K562 (cell line): ENCODE measurements at regions not wholly inside any gene's neighbourhood (a gene's known extent, or its start where the extent isn't known, plus 50 kb on each side); places are given as distances from the start of the nearest gene placed in this dataset.

Experiments used
- PRMT5 ChIP-seq: sonication (generic); formaldehyde crosslinking; IDR thresholded peaks from 2 replicates; pipeline ENCODE4 v1.5.0; 2020; ENCODE audit warnings: missing genetic modification reagents
- SAFB ChIP-seq: fragments of 200-400 bp; formaldehyde crosslinking; IDR thresholded peaks from 2 replicates; pipeline ENCODE4 v1.6.1; 2017; ENCODE audit warnings: low read depth, low read length, borderline replicate concordance
- ZBTB7A ChIP-seq: IDR thresholded peaks from 2 replicates; pipeline ENCODE4 v1.6.1; 2011; ENCODE audit warnings: low read depth, mild to moderate bottlenecking, low read length, moderate library complexity, borderline replicate concordance; ENCODE audit not compliant: control insufficient read depth
- ZNF778 ChIP-seq: fragments of 450-650 bp; formaldehyde crosslinking; IDR thresholded peaks from 2 replicates; pipeline ENCODE4 v1.4.0; 2020; ENCODE audit warnings: mild to moderate bottlenecking, moderate library complexity
- ZSCAN32 ChIP-seq: fragments of 450-650 bp; formaldehyde crosslinking; IDR thresholded peaks from 2 replicates; pipeline ENCODE4 v1.4.0; 2020; ENCODE audit warnings: mild to moderate bottlenecking, moderate library complexity
- TF ChIP-seq, protein P1 (sequence below): fragments of 450-650 bp; IDR thresholded peaks from 2 replicates; pipeline ENCODE4 v1.6.1; 2016; ENCODE audit warnings: antibody characterized with exemption
- TF ChIP-seq, protein P2 (sequence below): fragments of 250-450 bp; sonication (Bioruptor Pico); IDR thresholded peaks from 2 replicates; pipeline ENCODE4 v1.5.0; 2021; ENCODE audit warnings: mild to moderate bottlenecking, moderate library complexity

DNA sequence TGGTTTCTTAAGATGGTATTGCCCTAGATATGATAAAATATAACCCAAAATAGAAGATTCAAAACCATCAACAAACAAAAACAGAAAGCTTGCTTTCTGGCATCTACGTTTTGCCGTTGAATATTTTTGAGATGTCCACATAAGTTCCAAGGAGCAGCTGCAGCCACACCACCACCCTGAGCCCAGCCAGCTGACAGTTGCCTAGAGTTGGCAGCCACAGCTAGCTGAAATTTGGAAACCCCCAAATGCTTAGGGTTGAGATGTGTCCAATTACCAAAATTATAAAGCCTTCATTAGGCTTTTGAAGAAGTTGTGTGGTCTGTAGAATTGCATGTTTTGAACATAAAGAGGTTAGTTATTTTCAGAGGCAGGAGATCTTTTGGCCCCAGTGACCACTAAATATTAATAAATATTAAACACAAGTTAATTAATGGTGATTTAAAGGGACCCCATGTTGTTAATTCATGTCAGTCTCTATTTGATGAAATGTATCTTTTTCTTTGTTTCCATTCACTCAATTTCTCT is 118.1 kb upstream of the DTNA start (continued):
- TF ChIP-seq, protein P1, sequence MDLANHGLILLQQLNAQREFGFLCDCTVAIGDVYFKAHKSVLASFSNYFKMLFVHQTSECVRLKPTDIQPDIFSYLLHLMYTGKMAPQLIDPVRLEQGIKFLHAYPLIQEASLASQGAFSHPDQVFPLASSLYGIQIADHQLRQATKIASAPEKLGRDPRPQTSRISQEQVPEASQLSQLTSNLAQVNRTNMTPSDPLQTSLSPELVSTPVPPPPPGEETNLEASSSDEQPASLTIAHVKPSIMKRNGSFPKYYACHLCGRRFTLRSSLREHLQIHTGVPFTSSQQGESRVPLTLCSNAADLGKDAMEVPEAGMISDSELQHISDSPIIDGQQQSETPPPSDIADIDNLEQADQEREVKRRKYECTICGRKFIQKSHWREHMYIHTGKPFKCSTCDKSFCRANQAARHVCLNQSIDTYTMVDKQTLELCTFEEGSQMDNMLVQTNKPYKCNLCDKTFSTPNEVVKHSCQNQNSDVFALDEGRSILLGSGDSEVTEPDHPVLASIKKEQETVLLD = no peak
- TF ChIP-seq ZSCAN32 (CRISPR knock-in tag) (no peak), SAFB (no peak), PRMT5 (CRISPR knock-in tag) (no peak), ZNF778 (CRISPR knock-in tag) (no peak), ZBTB7A (no peak)
- TF ChIP-seq, protein P2, sequence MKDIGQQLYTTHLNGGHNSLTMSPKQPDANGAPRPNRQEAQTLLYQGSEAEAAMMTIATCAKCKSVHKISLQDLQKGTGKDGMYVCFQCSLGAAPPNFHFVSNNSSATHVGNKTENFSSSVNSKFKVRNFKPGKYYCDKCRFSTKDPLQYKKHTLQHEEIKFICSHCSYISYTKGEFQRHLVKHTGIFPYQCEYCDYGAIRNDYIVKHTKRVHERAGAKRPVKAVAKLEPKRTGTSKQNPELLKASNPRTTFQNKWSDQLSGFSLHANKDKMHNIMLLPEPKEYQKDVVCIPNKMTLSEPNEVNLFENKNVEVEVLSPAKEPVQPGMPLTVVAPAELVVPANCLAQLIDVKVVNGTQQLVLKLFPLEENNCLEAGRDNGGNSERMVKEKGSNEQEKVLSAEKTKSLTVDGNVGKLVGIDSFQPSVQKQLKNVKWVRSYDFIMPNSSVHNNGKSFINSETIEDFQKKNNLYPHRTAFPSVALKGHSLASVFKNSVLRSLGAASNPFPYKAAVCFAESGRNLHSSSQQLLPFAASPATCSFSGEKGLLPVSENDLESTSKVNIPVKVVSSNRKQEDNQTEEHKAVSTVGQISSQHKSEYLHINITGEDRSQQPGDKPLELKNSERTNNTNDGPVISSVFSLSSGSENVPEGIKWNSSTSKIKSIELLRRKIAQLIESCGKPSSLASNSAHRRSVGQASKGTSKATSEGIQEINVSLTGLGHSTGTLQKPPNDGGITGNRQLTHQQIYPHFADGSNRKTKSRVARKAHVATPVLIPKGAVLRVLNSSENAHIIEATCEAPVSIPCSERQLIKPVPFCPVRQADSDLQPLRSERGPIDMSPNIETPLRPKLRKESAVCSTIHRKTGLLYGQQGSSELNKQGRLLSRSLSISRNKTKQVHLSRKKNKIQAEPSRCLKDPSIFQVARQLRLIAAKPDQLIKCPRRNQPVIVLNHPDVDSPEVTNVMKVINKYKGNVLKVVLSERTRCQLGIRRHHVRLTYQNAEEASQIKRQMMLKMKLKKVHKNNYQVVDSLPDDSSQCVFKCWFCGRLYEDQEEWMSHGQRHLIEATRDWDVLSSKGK (CRISPR knock-in tag) = no peak
